ENCODE measurements at regions not wholly inside any gene's neighbourhood (a gene's known extent, or its start where the extent isn't known, plus 50 kb on each side); places are given as distances from the start of the nearest gene placed in this dataset.
"Not testable (repeated sequence)": the region's sequence is repeated elsewhere in the genome, so short reads cannot be mapped to it uniquely, and the experiment has no call there.

- DNase-seq (ENCODE audit: low read depth), result peak; percentile 34
Measured at GRCh38 chr5:25568989-25569625, 924.3 kb upstream of the CDH10 start.

GRCh38 chr5:25568294-25568693, 923.5 kb upstream of the CDH10 start:
- no peak for DNase-seq (ENCODE audit: low read depth)

GRCh38 chr5:25567881-25568280, 923.1 kb upstream of the CDH10 start:
- DNase-seq (ENCODE audit: low read depth), result no peak

- no peak for DNase-seq (ENCODE audit: low read depth)
Measured at GRCh38 chr5:25562656-25563055, 917.9 kb upstream of the CDH10 start.

DNA sequence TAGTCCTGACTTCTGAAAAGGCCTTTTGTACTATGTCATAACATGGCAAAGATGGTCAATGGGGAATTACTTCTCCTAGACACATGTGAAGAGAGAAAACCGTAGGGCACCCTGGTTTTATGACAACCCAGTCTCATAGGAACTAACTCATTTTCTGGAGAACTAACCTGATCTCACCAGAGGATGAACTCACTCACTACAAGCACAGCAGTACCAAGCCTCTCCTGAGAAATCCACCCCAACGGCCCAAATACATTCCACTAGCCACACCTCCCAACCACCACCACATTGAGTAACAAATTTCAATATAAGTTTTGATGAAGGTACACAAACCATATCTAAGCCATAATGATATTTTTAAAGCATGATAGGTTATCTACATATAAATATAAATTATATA, 909.3 kb upstream of the CDH10 start:
- no peak for DNase-seq (ENCODE audit: low read depth)

DNA sequence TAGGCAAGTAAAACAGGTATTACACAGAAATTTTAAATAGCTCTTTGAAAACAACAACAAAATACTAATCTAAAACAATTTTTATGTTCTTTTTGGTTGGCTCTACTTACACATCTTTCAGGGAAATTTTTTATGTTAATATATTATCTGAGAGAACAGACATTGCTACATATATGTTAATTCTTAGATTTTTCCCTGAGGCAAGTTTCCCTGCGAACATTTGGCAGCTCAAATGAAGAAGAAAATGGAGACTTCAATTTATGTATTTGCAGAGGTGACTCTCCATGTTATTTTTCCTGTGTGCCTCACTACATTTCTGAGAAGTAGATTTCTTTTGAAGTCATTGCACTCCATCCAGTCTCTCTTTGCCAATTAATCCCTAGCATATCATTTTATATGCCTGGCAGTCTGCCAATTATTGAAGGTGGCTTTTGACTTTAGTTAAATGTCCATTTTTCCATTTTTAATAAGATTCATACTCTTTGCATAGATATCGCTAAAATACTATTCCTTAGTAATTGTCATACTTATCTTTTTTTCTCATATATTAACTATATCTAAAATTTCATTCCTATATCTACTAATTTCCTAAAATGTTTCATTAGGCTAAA, 908.2 kb upstream of the CDH10 start:
- DNase-seq (ENCODE audit: low read depth), result no peak

GRCh38 chr5:25550793-25551192, 906.0 kb upstream of the CDH10 start:
- DNase-seq (ENCODE audit: low read depth), result no peak

- DNase-seq (ENCODE audit: low read depth), result peak; percentile 46
Measured at GRCh38 chr5:25544652-25545249, 900.0 kb upstream of the CDH10 start.

DNA sequence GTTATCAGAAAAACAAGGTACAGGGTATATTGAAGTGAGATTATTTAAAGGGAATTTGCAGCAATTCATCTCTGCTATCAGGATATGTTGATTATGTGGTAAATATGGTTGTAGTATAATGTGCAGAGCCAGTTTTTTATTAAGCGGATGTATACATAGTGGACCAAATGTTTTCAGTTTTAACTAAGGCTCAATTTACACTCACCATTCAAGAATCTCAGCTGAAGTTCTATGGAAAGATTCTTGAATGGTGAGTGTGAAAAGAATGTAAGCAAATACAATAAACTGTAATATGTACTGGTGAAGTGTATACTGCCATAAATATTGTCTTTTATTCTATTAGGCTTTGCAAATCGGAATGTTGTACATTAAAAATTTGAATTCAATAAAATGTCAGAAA, 895.9 kb upstream of the CDH10 start:
- DNase-seq (ENCODE audit: low read depth), result peak; percentile 5

DNA sequence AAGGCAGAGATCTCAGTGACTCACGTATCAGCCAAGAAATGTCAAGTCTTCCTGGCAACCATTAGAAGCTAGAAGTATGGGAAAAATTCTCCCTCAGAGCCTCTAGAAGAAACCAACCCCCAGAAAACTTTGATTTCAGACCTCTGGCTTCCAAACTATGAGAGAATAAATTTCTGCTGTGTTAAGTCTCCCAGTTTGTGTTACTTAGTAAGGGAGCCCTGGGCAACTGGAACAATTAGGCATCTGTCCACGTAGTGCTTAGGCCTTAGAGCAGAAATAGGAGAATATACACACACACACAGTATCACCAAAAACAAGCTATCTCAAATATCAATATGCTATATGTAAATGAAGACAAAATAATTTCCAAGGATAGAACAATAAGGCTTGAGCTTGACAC, 894.8 kb upstream of the CDH10 start:
- peak; percentile 6 for DNase-seq (ENCODE audit: low read depth)

DNA sequence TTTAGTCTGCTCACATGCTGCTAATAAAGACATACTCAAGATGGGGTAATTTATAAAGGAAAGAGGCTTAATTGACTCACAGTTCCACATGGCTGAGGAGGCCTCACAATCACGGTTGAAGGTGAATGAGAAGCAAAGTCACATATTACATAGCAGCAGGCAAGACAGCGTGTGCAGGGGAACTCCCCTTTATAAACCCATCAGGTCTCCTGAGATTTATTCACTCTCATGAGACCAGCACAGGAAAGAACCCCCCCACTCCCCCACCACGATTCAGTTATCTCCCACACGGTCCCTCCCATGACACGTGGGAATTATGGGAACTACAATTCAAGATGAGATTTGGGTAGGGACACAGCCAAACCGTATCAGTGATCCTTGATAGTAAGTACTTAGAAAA, 891.7 kb upstream of the CDH10 start:
- DNase-seq (ENCODE audit: low read depth), result not testable (repeated sequence)

DNA sequence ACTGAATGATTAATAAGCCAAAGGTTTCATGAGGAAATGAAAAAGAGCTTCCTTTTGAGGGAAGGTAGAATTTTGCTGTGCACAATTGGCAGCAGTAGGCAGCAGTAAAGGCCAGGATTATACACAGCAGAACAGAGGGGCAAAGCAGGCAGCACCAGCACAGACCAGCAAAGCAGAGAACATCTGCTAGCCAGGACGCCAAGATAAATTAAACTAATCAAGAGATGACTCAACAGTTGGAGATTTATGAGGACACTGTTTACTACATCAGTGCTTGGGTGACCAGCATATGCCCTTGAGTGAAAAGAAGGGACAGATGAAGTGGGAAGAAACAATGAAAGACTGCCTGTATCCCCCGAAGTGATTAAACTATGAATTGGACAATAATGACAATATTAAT, 871.4 kb upstream of the CDH10 start:
- DNase-seq (ENCODE audit: low read depth), result peak; percentile 63

DNA sequence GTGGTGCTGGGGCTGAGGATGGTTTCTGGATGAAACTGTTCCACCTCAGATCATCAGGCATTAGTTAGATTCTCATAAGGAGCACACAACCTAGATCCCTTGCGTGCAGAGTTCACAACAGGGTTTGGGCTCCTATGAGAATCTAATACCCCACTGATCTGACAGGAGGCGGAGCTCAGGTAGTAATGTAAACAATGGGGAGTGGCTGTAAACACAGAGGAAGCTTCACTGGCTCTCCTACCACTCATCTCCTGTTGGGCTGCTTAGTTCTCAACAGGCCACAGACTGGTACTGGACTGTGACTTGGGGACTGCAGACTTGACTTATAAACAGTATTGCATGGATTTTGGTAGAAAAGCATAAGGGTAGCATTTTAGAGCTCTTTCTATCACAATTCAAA, 870.7 kb upstream of the CDH10 start:
- DNase-seq (ENCODE audit: low read depth), result no peak

- not testable (repeated sequence) for DNase-seq (ENCODE audit: low read depth)
Measured at GRCh38 chr5:25510692-25511091, 865.9 kb upstream of the CDH10 start.

- not testable (repeated sequence) for DNase-seq (ENCODE audit: low read depth)
Measured at GRCh38 chr5:25508011-25508410, 863.2 kb upstream of the CDH10 start.

DNA sequence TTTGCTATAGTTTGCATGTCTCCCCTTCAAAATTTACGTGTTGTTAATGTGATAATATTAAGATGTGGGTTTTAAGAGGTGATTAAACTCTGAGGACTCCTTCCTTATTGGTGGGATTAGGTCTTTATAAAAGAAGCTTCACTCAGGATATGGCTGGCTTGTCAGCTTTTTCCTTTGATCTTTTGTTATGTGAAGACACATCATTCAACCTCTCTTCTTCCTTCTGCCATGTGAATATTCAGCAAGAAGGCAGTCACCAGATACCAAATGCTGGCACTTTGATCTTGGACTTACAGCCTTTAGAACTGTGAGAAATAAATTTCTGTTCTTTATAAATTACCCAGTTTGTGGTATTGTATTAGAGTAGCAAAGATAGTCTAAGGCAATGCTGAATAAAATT, 855.9 kb upstream of the CDH10 start:
- no peak for DNase-seq (ENCODE audit: low read depth)

DNA sequence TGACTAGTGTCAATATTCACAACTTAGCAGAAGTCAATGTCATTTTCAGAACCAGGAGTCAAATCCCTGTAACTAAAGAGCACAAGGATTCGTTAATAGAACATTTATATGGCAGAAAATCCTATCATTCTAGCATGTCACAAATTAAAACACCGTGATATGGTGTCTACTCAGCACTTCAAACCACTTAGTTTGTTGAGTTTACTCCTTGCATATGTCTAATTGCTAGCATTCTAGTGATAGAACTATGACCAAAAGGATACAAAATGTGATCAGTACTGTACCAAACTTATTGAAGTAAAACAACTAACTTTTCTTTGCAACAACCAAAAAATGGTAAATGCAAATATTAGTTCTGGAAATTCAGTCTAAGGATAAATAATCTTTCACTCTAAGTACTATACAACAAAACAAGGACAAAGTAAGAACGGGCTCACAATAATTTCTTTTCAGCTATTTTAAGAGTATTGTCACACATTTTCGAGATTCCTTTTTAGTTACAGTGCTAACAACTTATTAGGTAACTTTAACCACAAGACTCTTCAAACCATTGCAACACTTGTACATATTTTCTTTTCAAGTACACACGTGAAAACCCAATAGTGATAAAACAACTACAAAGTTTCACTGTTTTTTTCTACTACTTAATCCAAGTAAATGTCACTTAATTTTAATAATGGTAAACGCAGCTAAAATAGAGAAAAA, 845.2 kb upstream of the CDH10 start:
- peak; percentile 64 for DNase-seq (ENCODE audit: low read depth)

- DNase-seq (ENCODE audit: low read depth), result peak; percentile 19
Measured at GRCh38 chr5:25488119-25488518, 843.3 kb upstream of the CDH10 start.

GRCh38 chr5:25484391-25484790, 839.6 kb upstream of the CDH10 start:
- peak; percentile 42 for DNase-seq (ENCODE audit: low read depth)

DNA sequence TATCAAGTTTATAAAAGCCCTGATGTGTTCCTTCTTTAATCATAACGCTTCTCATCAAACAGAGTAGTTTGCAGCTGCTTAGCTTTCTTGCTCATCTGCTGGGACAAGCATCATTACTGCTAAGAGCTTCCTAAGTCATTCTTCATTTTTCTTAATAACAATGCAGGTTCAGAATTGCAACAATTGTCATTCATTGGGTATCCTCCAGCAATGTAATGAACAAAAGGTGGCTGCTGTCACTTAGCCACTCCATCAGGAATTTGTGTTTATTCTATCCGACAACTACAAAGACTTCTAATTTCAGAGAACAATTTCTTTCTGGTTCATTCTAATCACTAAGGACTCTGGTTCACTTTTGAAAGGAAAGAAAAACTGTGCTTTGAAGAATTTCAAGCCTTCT, 836.7 kb upstream of the CDH10 start:
- DNase-seq (ENCODE audit: low read depth), result no peak

DNA sequence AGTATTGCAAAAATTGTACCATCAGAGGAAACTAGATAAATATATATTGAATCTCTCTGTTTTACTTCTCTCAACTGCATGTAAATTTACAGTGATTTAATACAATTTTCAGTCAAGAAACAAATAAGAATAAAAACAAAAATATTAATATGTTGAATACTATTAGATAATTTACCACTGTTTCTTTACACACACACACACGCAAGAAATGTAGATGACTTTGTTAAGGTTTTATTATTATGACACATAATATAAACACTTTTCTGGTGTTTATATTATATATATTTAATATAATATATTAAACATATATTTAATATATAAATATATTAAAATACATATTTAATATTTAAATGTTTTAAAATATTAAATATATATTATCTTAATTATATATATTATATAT, 814.3 kb upstream of the CDH10 start:
- DNase-seq (ENCODE audit: low read depth), result no peak

- DNase-seq (ENCODE audit: low read depth), result peak; percentile 65
Measured at GRCh38 chr5:25458628-25459027, 813.9 kb upstream of the CDH10 start.

DNA sequence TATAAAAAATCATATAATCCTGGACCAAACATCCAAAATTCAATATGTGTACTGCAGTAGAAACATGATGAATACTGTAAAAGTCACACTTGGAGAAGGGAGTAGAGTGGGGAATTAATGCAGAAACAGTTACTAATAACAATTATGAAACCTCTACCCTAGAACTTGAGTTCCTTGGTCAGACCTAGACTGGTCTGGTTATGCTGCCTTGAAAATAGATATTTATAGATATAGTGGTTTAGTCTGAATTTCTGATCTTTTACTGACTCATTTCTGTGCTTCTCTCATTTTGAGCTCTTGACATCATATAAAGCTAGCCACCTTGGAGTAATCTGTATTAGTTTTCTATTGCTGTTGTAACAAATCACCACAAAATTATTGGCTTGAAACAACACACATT, 808.7 kb upstream of the CDH10 start:
- no peak for DNase-seq (ENCODE audit: low read depth)
